CD4-positive, alpha-beta T cell treated with Interleukin-4 for 1 hour (primary cell): ENCODE measurements at regions not wholly inside any gene's neighbourhood (a gene's known extent, or its start where the extent isn't known, plus 50 kb on each side); places are given as distances from the start of the nearest gene placed in this dataset.

ENCODE experiments used
- DNase-seq, 2 donors: peaks; one replicate each; pipeline ENCODE4 v3.0.0-alpha.2; 2020 to 2022

DNA sequence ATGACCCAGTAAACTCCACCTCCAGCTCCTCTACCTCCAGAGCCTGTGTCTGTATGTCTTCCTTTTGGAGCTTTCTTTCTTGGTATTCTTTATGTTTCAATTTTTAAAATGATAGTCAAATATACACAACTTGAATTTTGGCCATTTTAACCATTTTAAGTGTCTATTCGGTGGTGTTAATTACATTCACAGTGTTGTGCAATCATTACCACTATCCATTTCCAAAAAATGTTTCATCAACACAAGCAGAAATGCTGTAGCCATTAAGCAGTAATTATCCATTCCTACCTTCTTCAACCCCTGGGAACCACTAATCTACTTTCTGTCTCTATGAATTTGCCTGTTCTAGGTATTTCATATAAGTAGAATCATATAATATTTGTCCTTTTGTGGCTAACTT is 194.5 kb upstream of the TSC22D2 start:
- DNase-seq = no peak

DNA sequence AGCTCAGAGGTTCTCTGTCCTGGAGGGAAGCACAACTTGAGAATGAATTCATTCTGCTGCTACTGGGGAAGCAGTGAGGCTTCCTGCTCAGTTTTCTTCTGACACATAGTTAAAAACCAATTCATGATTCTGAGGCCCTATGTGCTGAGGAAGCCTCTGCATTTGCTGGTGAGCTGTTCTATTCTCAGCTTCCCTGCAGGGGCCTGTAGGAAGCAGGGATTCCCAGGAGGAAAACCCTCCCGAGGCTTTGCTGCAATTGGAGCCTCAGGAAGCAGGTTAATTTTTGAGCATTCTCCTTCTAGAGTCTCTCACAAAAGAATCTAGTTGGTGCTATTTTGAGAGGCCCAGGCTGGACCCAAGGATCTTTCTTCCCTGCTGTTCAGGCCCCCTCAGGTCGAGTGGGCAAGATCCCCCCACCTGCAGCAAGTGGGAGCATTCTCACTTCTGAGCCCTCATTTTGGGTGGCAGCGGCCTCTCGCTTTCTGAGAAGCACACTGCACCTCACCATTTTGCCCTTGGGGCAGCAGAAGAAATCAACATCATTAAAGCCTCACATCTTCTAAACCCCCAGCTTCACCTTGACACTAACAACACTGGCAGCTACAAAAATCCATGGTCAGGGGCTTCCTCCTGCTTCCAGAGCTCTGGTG is 197.5 kb upstream of the TSC22D2 start:
- DNase-seq = no peak

GRCh38 chr3:150203273-150203672 is 204.8 kb upstream of the TSC22D2 start:
- no peak for DNase-seq

GRCh38 chr3:150202711-150203110 is 205.4 kb upstream of the TSC22D2 start:
- DNase-seq = no peak

DNA sequence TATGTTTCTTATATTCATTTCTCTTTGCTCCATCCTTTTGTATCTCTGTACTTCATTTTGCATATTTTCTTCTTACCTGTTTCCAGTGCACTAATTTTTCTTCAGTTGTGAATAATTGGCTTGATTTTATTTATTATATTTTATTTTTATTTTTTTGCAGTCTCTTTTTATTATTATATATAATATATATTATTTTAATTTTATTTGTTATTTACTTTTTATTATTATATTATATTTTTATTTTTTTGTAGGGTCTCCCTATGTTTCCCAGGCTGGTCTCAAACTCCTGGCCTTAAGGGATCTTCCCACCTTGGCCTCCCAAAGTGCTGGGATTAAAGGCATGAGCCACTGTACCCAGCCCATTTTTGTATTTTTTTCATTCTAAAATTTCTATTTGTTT is 213.1 kb upstream of the TSC22D2 start:
- DNase-seq = no peak

- DNase-seq = no peak
These were observed 213.6 kb upstream of the TSC22D2 start for GRCh38 chr3:150194513-150194912.

DNA sequence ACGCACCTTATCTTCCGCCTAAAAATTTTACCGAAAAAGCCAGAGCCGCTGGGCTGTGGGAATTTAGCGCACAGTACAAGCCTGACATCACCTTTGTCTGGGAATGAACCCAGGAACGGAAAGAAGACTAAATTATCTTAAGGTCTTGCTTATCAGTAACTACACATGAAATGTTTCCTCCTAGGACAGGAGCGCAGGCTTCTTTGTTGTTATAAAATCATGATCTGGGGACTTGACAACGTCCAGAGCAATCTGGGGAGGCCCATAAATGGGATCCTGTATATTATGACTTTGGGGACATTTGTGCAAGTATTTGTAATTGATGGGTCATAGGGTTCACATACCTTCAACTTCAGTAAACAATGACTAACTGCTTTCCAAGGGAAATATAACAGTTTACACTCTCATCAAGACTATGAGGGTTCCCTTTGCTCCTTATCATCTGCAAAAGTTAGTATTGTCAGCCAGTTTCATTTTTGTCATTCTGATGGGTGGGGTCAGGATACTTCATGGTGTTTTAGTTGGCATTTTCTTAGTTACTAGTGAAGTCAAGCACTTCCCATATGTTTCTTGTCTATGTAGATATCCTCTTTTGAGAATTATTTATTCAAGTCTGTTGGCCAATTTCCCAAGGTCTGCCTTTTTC is 213.9 kb upstream of the PFN2 start:
- no peak for DNase-seq

- DNase-seq = peak; percentile 37 to 50
These were observed 213.2 kb upstream of the PFN2 start for GRCh38 chr3:150183678-150184425.

DNA sequence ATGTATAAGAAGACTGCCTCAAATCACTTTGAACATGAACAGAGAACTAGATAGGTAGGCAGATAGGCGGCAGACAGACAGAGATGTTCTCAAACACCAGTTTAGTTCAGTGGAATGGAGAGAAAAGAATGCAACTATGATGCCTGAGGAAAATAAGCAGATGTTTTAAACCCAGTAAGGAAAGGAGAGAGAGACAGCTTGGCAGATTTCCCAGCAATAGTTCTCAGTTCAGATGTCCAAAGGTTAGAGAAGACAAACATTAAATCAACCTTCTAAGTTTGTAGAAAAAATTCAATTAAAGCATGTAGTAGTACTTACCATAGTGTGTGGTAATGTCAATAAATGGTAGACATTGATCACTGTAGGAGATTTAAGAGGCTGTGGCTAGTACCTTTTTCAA is 209.6 kb upstream of the PFN2 start:
- DNase-seq = no peak

DNA sequence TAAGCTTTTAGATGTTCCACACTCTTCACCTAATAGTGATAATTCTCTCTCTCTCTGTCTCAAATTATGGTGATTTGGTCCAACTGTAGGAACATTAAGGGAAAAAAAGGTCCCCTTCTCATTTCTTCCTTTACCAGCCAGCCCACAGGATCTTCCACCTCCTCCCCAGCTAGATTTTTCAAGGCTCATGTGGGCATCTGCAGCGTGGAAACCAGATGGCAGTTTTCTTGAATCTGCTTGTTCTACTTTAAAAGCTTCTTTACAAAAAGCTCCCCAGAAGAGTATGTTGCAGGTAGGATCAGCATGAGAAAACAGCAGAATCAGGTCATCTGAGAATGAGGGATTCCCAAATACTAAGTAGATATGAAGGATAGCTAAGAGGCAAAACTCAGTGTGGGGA is 208.6 kb upstream of the PFN2 start:
- DNase-seq = no peak

DNA sequence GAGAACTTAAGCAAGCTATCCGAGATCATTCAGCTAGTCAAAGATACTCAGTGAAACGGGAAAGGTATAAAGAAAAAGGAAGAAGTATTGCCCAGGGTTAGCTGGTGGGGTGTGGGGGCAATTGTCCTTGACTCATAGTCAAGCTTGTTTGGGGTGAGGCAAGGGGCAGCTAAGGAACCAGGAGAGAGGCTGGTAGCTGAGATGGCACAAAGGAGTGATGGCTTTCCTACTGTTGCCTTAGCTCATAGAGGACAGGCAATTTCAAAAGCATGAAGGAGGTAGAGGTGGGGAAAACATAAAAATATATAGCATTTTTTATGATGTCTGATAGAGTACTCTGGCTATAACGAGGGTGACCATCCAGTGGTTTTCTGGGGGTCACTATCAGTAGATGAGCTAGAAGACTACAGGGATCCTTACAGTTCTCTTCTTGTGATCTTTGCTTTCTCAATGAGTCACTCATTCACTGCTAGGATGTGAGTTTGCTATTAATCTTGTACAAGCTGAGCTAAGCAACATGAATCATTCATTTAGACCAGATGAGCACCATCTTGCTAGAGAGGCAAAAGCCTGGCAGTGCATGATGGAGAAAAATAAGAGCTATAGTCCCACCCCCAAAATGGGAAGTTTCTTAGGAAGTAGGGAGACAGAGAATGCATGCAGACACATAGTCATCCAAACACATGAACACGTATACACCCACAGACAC is 207.1 kb upstream of the PFN2 start:
- no peak for DNase-seq

DNA sequence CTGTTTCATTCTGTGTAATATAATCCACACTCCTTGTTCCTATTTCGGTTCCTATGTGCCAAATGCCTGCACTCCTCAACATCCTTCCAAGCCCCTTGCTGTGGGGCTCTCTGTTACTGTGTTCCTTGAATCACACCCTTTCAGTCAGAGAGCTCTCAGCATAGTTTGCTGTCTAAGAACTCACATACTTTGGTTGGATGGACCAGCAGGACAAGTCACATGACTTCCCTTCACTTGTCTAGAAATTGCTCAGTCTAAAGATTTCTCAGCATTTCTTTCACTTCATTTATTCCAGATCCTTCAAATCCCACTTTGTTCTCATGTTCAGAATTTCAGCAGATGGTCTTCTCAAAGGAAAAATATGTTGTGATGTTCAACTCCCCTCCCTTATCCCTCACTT is 203.5 kb upstream of the PFN2 start:
- DNase-seq = no peak

GRCh38 chr3:150172356-150172755 is 201.7 kb upstream of the PFN2 start:
- no peak for DNase-seq

DNA sequence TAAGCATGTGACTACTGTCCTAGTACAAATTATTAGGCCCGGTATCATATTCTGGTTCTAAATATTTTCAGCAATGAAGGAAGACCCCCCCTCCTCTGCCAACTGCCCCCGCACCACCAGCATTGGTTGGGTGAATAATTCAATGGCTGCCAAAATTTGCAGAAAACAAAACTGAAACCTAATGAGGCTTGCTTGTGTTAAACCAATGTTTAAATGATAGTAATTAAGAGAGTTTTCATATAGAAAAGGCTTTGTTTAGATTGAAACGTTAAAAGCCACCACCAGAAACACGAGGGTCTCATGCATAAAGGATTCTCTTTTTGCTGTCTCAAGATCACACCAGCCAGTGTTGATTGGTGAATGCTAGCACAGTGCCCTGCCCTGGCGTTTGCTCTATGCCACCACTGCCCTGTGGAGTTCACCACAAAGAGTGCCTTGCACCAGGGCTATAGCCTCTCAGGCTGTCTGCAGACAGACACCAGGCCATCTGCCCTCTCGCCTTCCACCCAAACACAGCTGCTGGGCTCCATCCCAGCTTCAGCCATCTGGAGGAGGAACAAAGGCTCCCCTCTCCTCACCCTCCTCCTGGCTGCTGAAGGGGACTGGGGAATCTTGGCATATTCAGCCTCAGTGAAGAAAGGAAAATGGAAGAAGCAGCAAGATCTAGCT is 200.3 kb upstream of the PFN2 start:
- no peak for DNase-seq

- no peak for DNase-seq
These were observed 198.7 kb upstream of the PFN2 start for GRCh38 chr3:150169330-150169940.

GRCh38 chr3:150168698-150169097 is 198.0 kb upstream of the PFN2 start:
- no peak for DNase-seq

GRCh38 chr3:150165396-150166094 is 194.8 kb upstream of the PFN2 start:
- DNase-seq = no peak

GRCh38 chr3:150161011-150161410 is 190.3 kb upstream of the PFN2 start:
- DNase-seq = no peak

DNA sequence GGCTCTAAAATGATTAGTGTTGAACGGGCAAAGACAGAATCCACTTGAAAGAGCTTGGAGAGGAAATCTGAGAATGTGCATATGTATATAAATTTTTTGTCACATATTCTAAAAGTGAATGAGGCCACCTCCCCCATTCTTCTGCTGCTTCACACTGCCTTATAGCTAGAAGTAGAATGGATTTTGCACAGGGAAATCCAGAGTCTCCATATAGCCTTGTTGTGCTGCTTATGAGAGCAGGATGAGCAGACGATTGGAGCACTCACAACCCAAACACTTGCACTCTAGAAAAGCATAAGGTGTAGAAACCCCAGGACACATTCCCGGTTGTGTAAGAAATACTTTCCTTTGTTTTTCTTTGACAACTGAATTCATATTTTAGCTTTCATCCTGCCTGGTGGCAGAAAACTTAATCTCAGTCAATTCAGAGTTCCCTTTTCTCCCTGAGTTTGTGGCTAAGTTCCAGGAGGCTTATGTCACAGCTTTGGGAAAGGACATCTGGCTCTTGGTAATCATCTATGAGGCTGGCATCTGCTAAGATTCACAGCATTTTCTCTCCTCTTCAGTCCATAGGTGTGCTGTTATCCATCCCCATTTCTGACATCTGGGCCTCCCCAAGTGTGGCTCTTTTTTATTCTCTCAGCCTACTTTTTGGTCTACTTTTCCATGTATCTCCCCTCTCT is 188.4 kb upstream of the PFN2 start:
- DNase-seq = no peak

GRCh38 chr3:150152567-150152966 is 181.9 kb upstream of the PFN2 start:
- DNase-seq = no peak

- DNase-seq = no peak
These were observed 179.9 kb upstream of the PFN2 start for GRCh38 chr3:150150633-150151032.
